ENCODE measurements at regions not wholly inside any gene's neighbourhood (a gene's known extent, or its start where the extent isn't known, plus 50 kb on each side); places are given as distances from the start of the nearest gene placed in this dataset.

GRCh38 chr5:33244441-33245150, 196.2 kb upstream of the TARS1 start (continued):
- no peak for TF ChIP-seq ZBTB40 (IDR thresholded peaks at IDR 0.05)
- no peak for TF ChIP-seq ZBTB40 (CRISPR knock-in tag; IDR thresholded peaks at IDR 0.05)
- no peak for TF ChIP-seq AFF4 (CRISPR knock-in tag; IDR thresholded peaks at IDR 0.05)
- no peak for TF ChIP-seq HMG20B (CRISPR knock-in tag; IDR thresholded peaks at IDR 0.05)
- TF ChIP-seq CBX3 (IDR thresholded peaks at IDR 0.05; ENCODE audit: borderline replicate concordance in 1 of 2, low read length in 2 of 2), result no peak
- no peak for TF ChIP-seq PHF21A (IDR thresholded peaks at IDR 0.05; ENCODE audit: borderline replicate concordance, low read depth)
- no peak for TF ChIP-seq KLF6 (CRISPR knock-in tag; IDR thresholded peaks at IDR 0.05; ENCODE audit: borderline replicate concordance)
